ENCODE measurements at regions not wholly inside any gene's neighbourhood (a gene's known extent, or its start where the extent isn't known, plus 50 kb on each side); places are given as distances from the start of the nearest gene placed in this dataset.

GRCh38 chr3:4042070-4042469, 242.8 kb downstream of the LRRN1 start:
- TF ChIP-seq, protein P1, sequence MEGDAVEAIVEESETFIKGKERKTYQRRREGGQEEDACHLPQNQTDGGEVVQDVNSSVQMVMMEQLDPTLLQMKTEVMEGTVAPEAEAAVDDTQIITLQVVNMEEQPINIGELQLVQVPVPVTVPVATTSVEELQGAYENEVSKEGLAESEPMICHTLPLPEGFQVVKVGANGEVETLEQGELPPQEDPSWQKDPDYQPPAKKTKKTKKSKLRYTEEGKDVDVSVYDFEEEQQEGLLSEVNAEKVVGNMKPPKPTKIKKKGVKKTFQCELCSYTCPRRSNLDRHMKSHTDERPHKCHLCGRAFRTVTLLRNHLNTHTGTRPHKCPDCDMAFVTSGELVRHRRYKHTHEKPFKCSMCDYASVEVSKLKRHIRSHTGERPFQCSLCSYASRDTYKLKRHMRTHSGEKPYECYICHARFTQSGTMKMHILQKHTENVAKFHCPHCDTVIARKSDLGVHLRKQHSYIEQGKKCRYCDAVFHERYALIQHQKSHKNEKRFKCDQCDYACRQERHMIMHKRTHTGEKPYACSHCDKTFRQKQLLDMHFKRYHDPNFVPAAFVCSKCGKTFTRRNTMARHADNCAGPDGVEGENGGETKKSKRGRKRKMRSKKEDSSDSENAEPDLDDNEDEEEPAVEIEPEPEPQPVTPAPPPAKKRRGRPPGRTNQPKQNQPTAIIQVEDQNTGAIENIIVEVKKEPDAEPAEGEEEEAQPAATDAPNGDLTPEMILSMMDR (IDR thresholded peaks at IDR 0.05; ENCODE audit: insufficient read depth, low read depth, low read length, missing control alignments), result no peak
- no peak for DNase-seq (ENCODE audit: low read depth)
- H3K4me3 ChIP-seq (ENCODE audit: low read depth, low read length), result no peak overlapping the region

- TF ChIP-seq, protein P1 (IDR thresholded peaks at IDR 0.05; ENCODE audit: insufficient read depth, low read depth, low read length, missing control alignments), result no peak
- no peak for DNase-seq (ENCODE audit: low read depth)
- H3K4me3 ChIP-seq (ENCODE audit: low read depth, low read length), result no peak overlapping the region
These were observed 243.6 kb downstream of the LRRN1 start for GRCh38 chr3:4042869-4043268.

DNA sequence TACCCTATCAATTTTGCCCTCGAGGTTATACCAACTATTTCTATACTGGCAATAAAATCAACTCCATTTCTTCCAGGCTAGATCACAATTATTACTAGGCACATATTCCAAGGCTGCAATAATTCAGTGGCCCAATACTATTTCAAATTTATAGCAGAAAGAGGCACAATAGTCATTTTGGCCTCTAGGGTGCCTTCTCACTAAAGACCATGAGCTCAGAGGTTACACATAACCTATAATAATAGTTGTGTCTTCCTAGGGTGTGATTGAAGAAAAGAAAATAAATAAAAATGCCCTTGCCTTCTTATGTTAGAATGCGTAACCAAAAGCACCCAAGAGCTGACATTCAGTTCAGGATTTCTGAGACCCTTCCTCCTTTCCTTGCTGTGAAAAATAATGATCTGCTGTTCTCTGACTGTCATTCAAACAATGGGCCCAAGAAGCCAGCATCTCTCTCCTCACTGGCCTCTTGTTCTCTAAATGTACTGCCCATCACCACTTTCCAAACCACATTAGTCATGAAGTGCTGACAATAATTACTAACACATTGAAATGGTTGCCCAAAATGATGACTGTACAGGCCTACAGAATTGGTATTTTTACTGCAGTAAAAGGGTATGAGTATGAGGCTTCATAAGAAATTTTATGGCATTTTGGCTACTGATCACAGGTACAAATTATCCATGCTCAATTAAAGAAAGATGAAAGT, 244.8 kb downstream of the LRRN1 start:
- DNase-seq (ENCODE audit: low read depth), result no peak
- TF ChIP-seq, protein P1 (IDR thresholded peaks at IDR 0.05; ENCODE audit: insufficient read depth, low read depth, low read length, missing control alignments), result no peak
- no peak overlapping the region for H3K4me3 ChIP-seq (ENCODE audit: low read depth, low read length)

GRCh38 chr3:4044619-4045018, 245.4 kb downstream of the LRRN1 start:
- TF ChIP-seq, protein P1 (IDR thresholded peaks at IDR 0.05; ENCODE audit: insufficient read depth, low read depth, low read length, missing control alignments), result no peak
- no peak for DNase-seq (ENCODE audit: low read depth)
- no peak overlapping the region for H3K4me3 ChIP-seq (ENCODE audit: low read depth, low read length)

GRCh38 chr3:4045756-4046155, 246.5 kb downstream of the LRRN1 start:
- TF ChIP-seq, protein P1 (IDR thresholded peaks at IDR 0.05; ENCODE audit: insufficient read depth, low read depth, low read length, missing control alignments), result no peak
- H3K4me3 ChIP-seq (ENCODE audit: low read depth, low read length), result no peak overlapping the region
- DNase-seq (ENCODE audit: low read depth), result no peak

GRCh38 chr3:4047366-4047765, 248.1 kb downstream of the LRRN1 start:
- DNase-seq (ENCODE audit: low read depth), result no peak
- TF ChIP-seq, protein P1 (IDR thresholded peaks at IDR 0.05; ENCODE audit: insufficient read depth, low read depth, low read length, missing control alignments), result no peak
- no peak overlapping the region for H3K4me3 ChIP-seq (ENCODE audit: low read depth, low read length)

DNA sequence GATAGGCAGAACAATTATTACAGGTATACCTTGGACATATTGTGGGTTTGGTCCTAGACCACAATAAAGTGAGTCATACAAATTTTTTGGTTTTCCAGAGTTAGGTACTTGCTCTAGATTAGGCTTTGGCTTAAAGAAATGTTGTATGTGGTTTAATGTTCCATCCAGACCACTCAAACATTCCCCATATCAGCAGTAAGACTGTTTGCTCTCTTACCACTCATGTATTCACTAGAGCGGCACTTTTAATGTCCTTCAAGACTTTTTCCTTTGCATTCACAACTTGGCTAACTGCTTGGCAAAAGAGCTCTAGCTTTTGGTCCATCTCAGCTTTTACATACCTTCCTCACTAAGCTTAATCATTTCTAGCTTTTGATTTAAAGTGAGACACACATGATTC, 250.5 kb upstream of the SETMAR start:
- DNase-seq (ENCODE audit: low read depth), result no peak
- TF ChIP-seq, protein P1 (IDR thresholded peaks at IDR 0.05; ENCODE audit: insufficient read depth, low read depth, low read length, missing control alignments), result no peak

More for the DNA sequence above, 250.5 kb upstream of the SETMAR start:
- H3K4me3 ChIP-seq (ENCODE audit: low read depth, low read length), result no peak overlapping the region

All from GM12865 (cell line).